H1 (cell line): ENCODE measurements at regions not wholly inside any gene's neighbourhood (a gene's known extent, or its start where the extent isn't known, plus 50 kb on each side); places are given as distances from the start of the nearest gene placed in this dataset.

Source experiments
- CTCF ChIA-PET: fragments of 300-600 bp; sonication (Branson Sonifier 250); formaldehyde crosslinking; loops from one replicate; lab custom pipeline; 2021; ENCODE audit not compliant: partially characterized antibody; lab: Charles Lee
- POLR2A ChIA-PET: fragments of 300-600 bp; sonication (Branson Sonifier 250); formaldehyde crosslinking; loops from one replicate; lab custom pipeline; 2021; ENCODE audit warnings: inconsistent platforms; ENCODE audit not compliant: partially characterized antibody; lab: Charles Lee
- DNase-seq, 2 experiments: peaks; one replicate each; pipeline versions ENCODE4 v3.0.0 to v3.0.0-alpha.2; 2010 to 2022; ENCODE audit warnings: low spot score in 2 of 2, low read depth in 1 of 2, mixed read lengths in 1 of 2
- FAIRE-seq: peaks from 2 replicates; lab custom pipeline; 2011; peaks lifted over from hg19 to GRCh38; lab: Jason Lieb, UNC
- H2AFZ ChIP-seq: 2 replicates; pipeline ENCODE4 v1.8.1; 2012; ENCODE audit warnings: low read length, inconsistent platforms
- H2AK5ac ChIP-seq: 2 replicates; pipeline ENCODE4 v1.6.1; 2013; ENCODE audit warnings: low read depth, low read length
- H2BK120ac ChIP-seq: replicated peaks from 2 replicates; pipeline ENCODE3; 2013; ENCODE audit warnings: low read depth, low read length, inconsistent platforms
- H2BK12ac ChIP-seq: 2 replicates; pipeline ENCODE4 v1.6.1; 2013; ENCODE audit warnings: low read depth, low read length
- H2BK15ac ChIP-seq: 2 replicates; pipeline ENCODE4 v1.6.1; 2013; ENCODE audit warnings: low read length
- H2BK20ac ChIP-seq: 2 replicates; pipeline ENCODE4 v1.6.1; 2013; ENCODE audit warnings: low read length
- H2BK5ac ChIP-seq: 2 replicates; pipeline ENCODE4 v1.6.1; 2013; ENCODE audit warnings: low read depth, low read length
- H3K14ac ChIP-seq: 2 replicates; pipeline ENCODE4 v1.6.1; 2013; ENCODE audit warnings: inconsistent platforms; ENCODE audit not compliant: insufficient read length
- H3K18ac ChIP-seq: 2 replicates; pipeline ENCODE4 v1.6.1; 2013; ENCODE audit warnings: low read length; ENCODE audit errors: extremely low read depth
- H3K23ac ChIP-seq: 2 replicates; pipeline ENCODE4 v1.6.1; 2013; ENCODE audit warnings: inconsistent platforms; ENCODE audit not compliant: insufficient read length
- H3K23me2 ChIP-seq: 2 replicates; pipeline ENCODE4 v1.6.1; 2013; ENCODE audit warnings: low read depth, low read length
- H3K27ac ChIP-seq: 2 replicates; pipeline ENCODE4 v1.6.1; 2011; ENCODE audit warnings: low read depth, low read length, inconsistent platforms
- H3K27me3 ChIP-seq, 4 experiments: replicated peaks in 1 of 4; 1 replicate in 1 of 4; 2 replicates in 3 of 4; pipeline versions ENCODE4 v1.6.1 to v1.8.1; 2011 to 2013; ENCODE audit warnings: low read length in 3 of 4, mild to moderate bottlenecking in 3 of 4, inconsistent platforms in 2 of 4, mixed read lengths in 2 of 4, moderate library complexity in 1 of 4; ENCODE audit not compliant: control insufficient read depth in 3 of 4, insufficient read depth in 3 of 4; ENCODE audit errors: extremely low read depth in 1 of 4
- H3K36me3 ChIP-seq, 4 experiments: 2 replicates each; pipeline versions ENCODE4 v1.6.1 to v1.8.1; 2011 to 2013; ENCODE audit warnings: mild to moderate bottlenecking in 4 of 4, low read length in 3 of 4, moderate library complexity in 2 of 4, control low read depth in 1 of 4, inconsistent platforms in 1 of 4; ENCODE audit not compliant: insufficient read depth in 4 of 4, control insufficient read depth in 2 of 4
- H3K4ac ChIP-seq: replicated peaks from 2 replicates; pipeline ENCODE3; 2013; ENCODE audit warnings: low read length, low read depth, mixed read lengths, inconsistent platforms; ENCODE audit not compliant: insufficient read length
- H3K4me1 ChIP-seq, 4 experiments: replicated peaks in 1 of 4; 1 replicate in 1 of 4; 2 replicates in 3 of 4; pipeline versions ENCODE4 v1.6.1 to v1.8.1; 2011 to 2013; ENCODE audit warnings: low read length in 3 of 4, inconsistent platforms in 2 of 4, mixed read lengths in 1 of 4; ENCODE audit not compliant: insufficient read depth in 4 of 4, control insufficient read depth in 3 of 4
- H3K4me2 ChIP-seq, 2 experiments: 2 replicates each; pipeline versions ENCODE4 v1.6.1 to v1.8.1; 2011 to 2013; ENCODE audit warnings: low read depth in 2 of 2, low read length in 2 of 2, control low read depth in 1 of 2, inconsistent platforms in 1 of 2, mild to moderate bottlenecking in 1 of 2; ENCODE audit not compliant: insufficient read depth in 1 of 2
- H3K4me3 ChIP-seq, 4 experiments: fragments of 200-600, 300-600 bp in 1 of 4; sonication (generic), shearing (Covaris generic), sonication (Bioruptor Twin) in 1 of 4; 2 replicates each; pipeline versions ENCODE4 v1.5.1 to v1.8.1; 2011 to 2016; ENCODE audit warnings: low read length in 4 of 4, low read depth in 3 of 4, control low read depth in 2 of 4, inconsistent platforms in 2 of 4, mild to moderate bottlenecking in 2 of 4, mixed read lengths in 1 of 4, moderate library complexity in 1 of 4; ENCODE audit not compliant: insufficient read depth in 2 of 4; ENCODE audit errors: extremely low read depth in 1 of 4
- H3K56ac ChIP-seq: replicated peaks from 2 replicates; pipeline ENCODE3; 2013; ENCODE audit warnings: low read depth, mild to moderate bottlenecking, mixed read lengths, low read length, inconsistent platforms; ENCODE audit not compliant: insufficient read length
- H3K79me1 ChIP-seq: 2 replicates; pipeline ENCODE4 v1.6.1; 2013; ENCODE audit warnings: low read depth, low read length, control low read depth
- H3K79me2 ChIP-seq, 2 experiments: 2 replicates each; pipeline versions ENCODE4 v1.6.1 to v1.8.1; 2012 to 2013; ENCODE audit warnings: low read length in 2 of 2, mild to moderate bottlenecking in 2 of 2, inconsistent platforms in 1 of 2; ENCODE audit not compliant: insufficient read depth in 2 of 2, control insufficient read depth in 1 of 2
- H3K9ac ChIP-seq, 4 experiments: replicated peaks in 1 of 4; 1 replicate in 1 of 4; 2 replicates in 3 of 4; pipeline versions ENCODE4 v1.6.1 to v1.8.1; 2011 to 2013; ENCODE audit warnings: low read depth in 3 of 4, low read length in 3 of 4, control low read depth in 2 of 4, mild to moderate bottlenecking in 2 of 4, moderate library complexity in 2 of 4, inconsistent platforms in 1 of 4; ENCODE audit errors: extremely low read depth in 1 of 4
- H3K9me3 ChIP-seq, 2 experiments: 2 replicates each; pipeline versions ENCODE4 v1.6.1 to v1.8.1; 2012 to 2013; ENCODE audit warnings: mild to moderate bottlenecking in 2 of 2, moderate library complexity in 2 of 2, control low read depth in 1 of 2, inconsistent platforms in 1 of 2, low read depth in 1 of 2, low read length in 1 of 2, mixed read lengths in 1 of 2; ENCODE audit not compliant: insufficient read depth in 2 of 2
- H4K20me1 ChIP-seq, 2 experiments: replicated peaks in 1 of 2; 2 replicates each; pipeline versions ENCODE3 to v1.8.1; 2011 to 2013; ENCODE audit warnings: inconsistent platforms in 2 of 2, low read length in 2 of 2, mild to moderate bottlenecking in 1 of 2; ENCODE audit not compliant: insufficient read depth in 2 of 2, control insufficient read depth in 1 of 2
- H4K5ac ChIP-seq: 2 replicates; pipeline ENCODE4 v1.6.1; 2013; ENCODE audit warnings: low read length, low read depth, mixed read lengths, inconsistent platforms; ENCODE audit not compliant: insufficient read length
- H4K8ac ChIP-seq: 2 replicates; pipeline ENCODE4 v1.8.0; 2013; ENCODE audit warnings: mild to moderate bottlenecking, moderate library complexity, low read length, inconsistent platforms; ENCODE audit not compliant: insufficient read depth; ENCODE audit errors: extremely low read depth
- H4K91ac ChIP-seq: replicated peaks from 2 replicates; pipeline ENCODE3; 2013; ENCODE audit warnings: low read length, mixed read lengths, inconsistent platforms; ENCODE audit not compliant: insufficient read length
- CEBPB ChIP-seq: IDR thresholded peaks from 2 replicates; pipeline ENCODE4 v1.6.1; 2012; ENCODE audit warnings: low read depth, low read length
- POU5F1 ChIP-seq: IDR thresholded peaks from 2 replicates; pipeline ENCODE4 v1.6.1; 2011; ENCODE audit warnings: low read depth, mild to moderate bottlenecking, low read length, moderate library complexity
- WGBS, 2 experiments: shearing (Covaris generic) in 1 of 2; methylation state at CpG; one replicate each; pipeline versions ENCODE4 v1.1.6 to v1.1.7; 2013 to 2015; ENCODE audit warnings: low lambda C conversion rate in 2 of 2, mixed read lengths in 2 of 2, inconsistent platforms in 1 of 2, low coverage in 1 of 2, missing lambda C conversion rate in 1 of 2; ENCODE audit not compliant: insufficient replicate concordance in 2 of 2, insufficient coverage in 1 of 2, insufficient read length in 1 of 2; ENCODE audit errors: extremely low coverage in 1 of 2, missing lambda C conversion rate in 1 of 2; 5-methylcytosine and 5-hydroxymethylcytosine counted together

- Histone ChIP-seq H3K4me3 (no peak overlapping the region), H4K5ac (no peak overlapping the region), H3K27me3 (no peaks in the 10 kb centered on the region), H3K4ac (no peak overlapping the region), H3K79me2 (no peaks in the 10 kb centered on the region), H4K91ac (no peak overlapping the region), H3K4me1 (no peaks in the 10 kb centered on the region)
- DNase-seq = no peak
- 87% methylated on average over 2 of the region's 3 CpGs; no CpG with 5 or more reads in 1 of the 2 experiments for WGBS, 2 experiments
- CTCF ChIA-PET = interaction anchor here (1.1 kb wide), 1 partner anchor 13 kb away, joined by 4 read pairs; no protein-coding TSS in a partner anchor
- TF ChIP-seq CEBPB (no peak), POU5F1 (no peak)
- TF ChIP-seq, all 59 proteins: peak for 0
- H3K14ac ChIP-seq = no peak overlapping the region
- H4K8ac ChIP-seq = no peak overlapping the region
- H2BK20ac ChIP-seq = no peak overlapping the region
- no peak overlapping the region for H2AK5ac ChIP-seq
- no peaks in the 10 kb centered on the region; a peak in 1 of 4 replicates for H3K9me3 ChIP-seq
- H3K4me2 ChIP-seq = no peak overlapping the region
- no peak overlapping the region for H3K56ac ChIP-seq
- no peak for FAIRE-seq
- H2BK15ac ChIP-seq = no peak overlapping the region
- no peak overlapping the region for H2AFZ ChIP-seq
- no peak overlapping the region for H3K27ac ChIP-seq
- no peaks in the 10 kb centered on the region for H3K79me1 ChIP-seq
- H4K20me1 ChIP-seq = no peaks in the 10 kb centered on the region
- H2BK120ac ChIP-seq = no peak overlapping the region
- no peak overlapping the region for H2BK12ac ChIP-seq
- POLR2A ChIA-PET = interaction anchor here (0.7 kb wide), 1 partner anchor 10 kb away, joined by 3 read pairs; no protein-coding TSS in a partner anchor
- H3K36me3 ChIP-seq = no peaks in the 10 kb centered on the region; a peak in 1 of 8 replicates
- H3K23ac ChIP-seq = no peak overlapping the region
- H3K18ac ChIP-seq = no peak overlapping the region
- H3K23me2 ChIP-seq = no peaks in the 10 kb centered on the region
- no peak overlapping the region for H2BK5ac ChIP-seq
- H3K9ac ChIP-seq = no peak overlapping the region
Measured at GRCh38 chr6:167058261-167058660, 59.1 kb downstream of the CEP43 start.
